Mesenchymal stem cell (in vitro differentiated cells and primary cell): ENCODE measurements at regions not wholly inside any gene's neighbourhood (a gene's known extent, or its start where the extent isn't known, plus 50 kb on each side); places are given as distances from the start of the nearest gene placed in this dataset.

Experiments
- DNase-seq: peaks from one replicate; pipeline ENCODE4 v3.0.0-alpha.2; 2013
- H2AFZ ChIP-seq: one replicate; pipeline ENCODE4 v1.6.1; 2013; ENCODE audit warnings: low read depth, mild to moderate bottlenecking, control low read depth, inconsistent platforms, low read length, moderate library complexity
- H2AK5ac ChIP-seq: 2 replicates; pipeline ENCODE4 v1.6.1; 2013; ENCODE audit warnings: low read length, moderate library complexity, mild to moderate bottlenecking, inconsistent platforms; ENCODE audit not compliant: severe bottlenecking
- H2BK120ac ChIP-seq: one replicate; pipeline ENCODE4 v1.6.1; 2013; ENCODE audit warnings: low read depth, mild to moderate bottlenecking, inconsistent platforms, low read length, moderate library complexity
- H2BK12ac ChIP-seq, 2 experiments: one replicate each; pipeline ENCODE4 v1.6.1; 2013; ENCODE audit warnings: inconsistent platforms in 2 of 2, low read length in 2 of 2, mild to moderate bottlenecking in 2 of 2, moderate library complexity in 2 of 2, control low read depth in 1 of 2
- H2BK15ac ChIP-seq: one replicate; pipeline ENCODE4 v1.6.1; 2013; ENCODE audit warnings: mild to moderate bottlenecking, low read depth, inconsistent platforms; ENCODE audit not compliant: poor library complexity, severe bottlenecking
- H2BK5ac ChIP-seq: 2 replicates; pipeline ENCODE4 v1.6.1; 2013; ENCODE audit warnings: low read depth, mild to moderate bottlenecking, low read length, control low read depth, inconsistent platforms; ENCODE audit not compliant: poor library complexity, severe bottlenecking
- H3K14ac ChIP-seq, 2 experiments: one replicate each; pipeline ENCODE4 v1.6.1; 2013; ENCODE audit warnings: inconsistent platforms in 2 of 2, low read length in 2 of 2, control low read depth in 1 of 2, mild to moderate bottlenecking in 1 of 2, moderate library complexity in 1 of 2
- H3K18ac ChIP-seq, 2 experiments: one replicate each; pipeline ENCODE4 v1.6.1; 2013; ENCODE audit warnings: inconsistent platforms in 2 of 2, low read length in 2 of 2, control low read depth in 1 of 2, low read depth in 1 of 2, mild to moderate bottlenecking in 1 of 2
- H3K23ac ChIP-seq, 2 experiments: one replicate each; pipeline ENCODE4 v1.6.1; 2013; ENCODE audit warnings: inconsistent platforms in 2 of 2, low read length in 2 of 2, mild to moderate bottlenecking in 2 of 2, moderate library complexity in 2 of 2, control low read depth in 1 of 2
- H3K27ac ChIP-seq: 2 replicates; pipeline ENCODE4 v1.5.1; 2013; ENCODE audit warnings: mild to moderate bottlenecking, moderate library complexity, low read length, control low read depth, inconsistent platforms; ENCODE audit not compliant: poor library complexity, severe bottlenecking
- H3K27me3 ChIP-seq, 2 experiments: 2 replicates each; pipeline versions ENCODE4 v1.6.1 to v1.7.0; 2013; ENCODE audit warnings: low read length in 2 of 2, mild to moderate bottlenecking in 2 of 2, moderate library complexity in 2 of 2, control low read depth in 1 of 2, inconsistent platforms in 1 of 2; ENCODE audit not compliant: control insufficient read depth in 1 of 2, insufficient read depth in 1 of 2
- H3K36me3 ChIP-seq, 2 experiments: 2 replicates each; pipeline versions ENCODE4 v1.6.1 to v1.7.0; 2013; ENCODE audit warnings: low read length in 2 of 2, control low read depth in 1 of 2, inconsistent platforms in 1 of 2, low read depth in 1 of 2, mild to moderate bottlenecking in 1 of 2; ENCODE audit not compliant: insufficient read depth in 2 of 2, control insufficient read depth in 1 of 2
- H3K4ac ChIP-seq, 2 experiments: one replicate each; pipeline ENCODE4 v1.6.1; 2013; ENCODE audit warnings: inconsistent platforms in 2 of 2, low read length in 2 of 2, mild to moderate bottlenecking in 2 of 2, moderate library complexity in 2 of 2, control low read depth in 1 of 2, low read depth in 1 of 2
- H3K4me1 ChIP-seq: 2 replicates; pipeline ENCODE4 v1.6.1; 2013; ENCODE audit warnings: low read depth, low read length, control low read depth; ENCODE audit not compliant: control insufficient read depth, insufficient read depth
- H3K4me2 ChIP-seq: 2 replicates; pipeline ENCODE4 v1.6.1; 2013; ENCODE audit warnings: low read length, mild to moderate bottlenecking, inconsistent platforms; ENCODE audit not compliant: poor library complexity, severe bottlenecking
- H3K4me3 ChIP-seq, 2 experiments: 2 replicates each; pipeline versions ENCODE4 v1.5.1 to v1.7.0; 2013; ENCODE audit warnings: low read length in 2 of 2, mild to moderate bottlenecking in 2 of 2, control low read depth in 1 of 2, low read depth in 1 of 2; ENCODE audit not compliant: insufficient read depth in 1 of 2
- H3K79me1 ChIP-seq: replicated peaks from 2 replicates; pipeline ENCODE4 v1.6.1; 2013; ENCODE audit warnings: mild to moderate bottlenecking, control low read depth, low read length, inconsistent platforms; ENCODE audit not compliant: poor library complexity, severe bottlenecking
- H3K9ac ChIP-seq: 2 replicates; pipeline ENCODE4 v1.7.0; 2013; ENCODE audit warnings: mild to moderate bottlenecking, low read length, moderate library complexity
- H3K9me3 ChIP-seq: 2 replicates; pipeline ENCODE4 v1.7.0; 2013; ENCODE audit warnings: mild to moderate bottlenecking, low read length; ENCODE audit not compliant: control insufficient read depth
- H4K8ac ChIP-seq: one replicate; pipeline ENCODE4 v1.6.1; 2013; ENCODE audit warnings: inconsistent platforms, mild to moderate bottlenecking, low read length, moderate library complexity
- H4K91ac ChIP-seq: one replicate; pipeline ENCODE4 v1.6.1; 2013; ENCODE audit warnings: mild to moderate bottlenecking, low read length, inconsistent platforms
- WGBS: methylation state at CpG from one replicate; pipeline ENCODE4 v1.1.7; 2013; ENCODE audit warnings: mixed read lengths; 5-methylcytosine and 5-hydroxymethylcytosine counted together

DNA sequence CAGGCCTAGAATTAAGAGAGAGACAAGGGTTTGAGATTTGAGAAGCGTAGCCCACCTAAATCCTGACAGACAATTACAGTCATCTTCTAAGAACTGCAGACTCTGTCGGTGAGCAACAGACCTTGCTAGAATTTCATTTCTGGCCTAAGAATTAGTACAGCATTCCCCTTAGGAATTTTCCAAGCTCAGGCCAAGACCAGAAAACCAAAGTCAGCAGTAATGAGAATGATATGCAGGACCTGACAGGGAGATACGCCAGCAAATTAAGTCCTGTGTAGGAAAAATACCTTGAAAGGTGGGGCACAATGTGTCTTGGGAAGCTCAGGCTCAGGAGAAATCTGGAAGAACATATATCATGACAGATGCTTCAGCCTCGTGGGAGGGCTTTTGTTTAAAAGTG, 52.7 kb upstream of the HERPUD2 start:
- no peak overlapping the region for H3K4me3 ChIP-seq
- no peak overlapping the region for H2AFZ ChIP-seq
- no peaks in the 10 kb centered on the region for H3K79me1 ChIP-seq
- DNase-seq: no peak
- H3K27ac ChIP-seq: no peak overlapping the region
- 93% methylated on average over 3 of the region's 4 CpGs for WGBS
- no peak overlapping the region for H4K91ac ChIP-seq
- no peak overlapping the region for H3K23ac ChIP-seq
- H3K4me1 ChIP-seq: no peaks in the 10 kb centered on the region
- no peak overlapping the region for H4K8ac ChIP-seq
- no peak overlapping the region for H3K14ac ChIP-seq
- H2BK15ac ChIP-seq: no peak overlapping the region
- peak overlapping the region in 1 of 2 experiments; percentile 33 for H3K18ac ChIP-seq
- H3K4me2 ChIP-seq: no peak overlapping the region
- H2BK5ac ChIP-seq: no peak overlapping the region
- no peak overlapping the region for H3K9ac ChIP-seq
- H2BK12ac ChIP-seq: no peak overlapping the region
- H3K36me3 ChIP-seq: no peaks in the 10 kb centered on the region
- H3K9me3 ChIP-seq: no peaks in the 10 kb centered on the region
- no peak overlapping the region for H2AK5ac ChIP-seq
- no peak overlapping the region for H2BK120ac ChIP-seq
- no peak overlapping the region for H3K4ac ChIP-seq
- H3K27me3 ChIP-seq: no peaks in the 10 kb centered on the region

DNA sequence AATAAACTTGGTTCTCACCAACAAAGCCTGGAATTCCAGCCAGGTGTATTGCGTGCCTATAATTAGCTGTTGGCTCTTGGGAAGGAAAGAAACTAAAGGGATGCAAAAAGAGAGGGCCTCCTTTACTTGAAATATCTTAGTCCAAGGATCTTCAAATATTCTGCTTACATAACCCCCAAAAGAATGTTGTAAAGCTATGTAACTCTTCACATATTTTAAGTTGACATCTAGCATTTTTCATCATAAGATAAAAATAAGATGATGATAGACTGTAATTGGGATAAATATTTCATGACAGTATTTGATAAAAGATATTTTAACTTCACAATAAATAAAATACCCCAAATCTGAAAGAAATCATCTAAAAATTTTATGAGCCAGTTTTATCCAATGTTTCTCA, 52.5 kb upstream of the SEPTIN7 start:
- Histone ChIP-seq H3K14ac (no peak overlapping the region), H3K27me3 (no peaks in the 10 kb centered on the region), H2BK12ac (no peak overlapping the region), H3K4me1 (no peaks in the 10 kb centered on the region), H2AK5ac (no peak overlapping the region), H3K4me2 (no peak overlapping the region), H4K91ac (no peak overlapping the region), H3K4ac (no peak overlapping the region), H3K23ac (no peak overlapping the region), H2BK15ac (no peak overlapping the region), H3K9ac (no peak overlapping the region), H3K27ac (peak overlapping the region; percentile 56), H3K36me3 (no peaks in the 10 kb centered on the region), H2AFZ (no peak overlapping the region), H3K79me1 (no peaks in the 10 kb centered on the region), H2BK120ac (no peak overlapping the region), H3K9me3 (no peaks in the 10 kb centered on the region), H3K4me3 (no peak overlapping the region), H3K18ac (no peak overlapping the region), H2BK5ac (no peak overlapping the region), H4K8ac (no peak overlapping the region)
- no CpG with 5 or more reads among the region's 1 CpG for WGBS
- DNase-seq: no peak

GRCh38 chr7:35749556-35749955, 51.3 kb upstream of the SEPTIN7 start:
- H4K8ac ChIP-seq: no peak overlapping the region
- H3K4me3 ChIP-seq: no peak overlapping the region
- no peak overlapping the region for H3K4me2 ChIP-seq
- H3K4me1 ChIP-seq: no peaks in the 10 kb centered on the region
- no peak overlapping the region for H2AK5ac ChIP-seq
- H3K23ac ChIP-seq: no peak overlapping the region
- H2BK15ac ChIP-seq: no peak overlapping the region
- H3K27me3 ChIP-seq: no peaks in the 10 kb centered on the region
- peak; percentile 65 for DNase-seq
- H3K4ac ChIP-seq: peak overlapping the region in 1 of 2 experiments; percentile 37
- no peak overlapping the region for H3K27ac ChIP-seq
- H3K9me3 ChIP-seq: no peaks in the 10 kb centered on the region
- peak overlapping the region; percentile 37 to 73 for H3K18ac ChIP-seq
- no peak overlapping the region for H2BK120ac ChIP-seq
- H2AFZ ChIP-seq: no peak overlapping the region
- H3K9ac ChIP-seq: no peak overlapping the region
- peak overlapping the region in 1 of 2 experiments; percentile 55 for H3K14ac ChIP-seq
- no peaks in the 10 kb centered on the region for H3K36me3 ChIP-seq
- H2BK12ac ChIP-seq: peak overlapping the region in 1 of 2 experiments; percentile 93
- no peak overlapping the region for H2BK5ac ChIP-seq
- WGBS: 79% methylated on average over 2 of the region's 2 CpGs
- H3K79me1 ChIP-seq: no peaks in the 10 kb centered on the region
- H4K91ac ChIP-seq: no peak overlapping the region
